ENCODE measurements at regions not wholly inside any gene's neighbourhood (a gene's known extent, or its start where the extent isn't known, plus 50 kb on each side); places are given as distances from the start of the nearest gene placed in this dataset.

- DNase-seq (ENCODE audit: low read depth in 2 of 2), result no peak
Measured at GRCh38 chr16:65641049-65641761, 519.3 kb upstream of the CDH11 start.

- DNase-seq (ENCODE audit: low read depth in 2 of 2), result no peak
Measured at GRCh38 chr16:65634833-65635232, 513.0 kb upstream of the CDH11 start.

GRCh38 chr16:65634291-65634690, 512.4 kb upstream of the CDH11 start:
- no peak for DNase-seq (ENCODE audit: low read depth in 2 of 2)

GRCh38 chr16:65624666-65625065, 502.8 kb upstream of the CDH11 start:
- DNase-seq (ENCODE audit: low read depth in 2 of 2), result no peak

- no peak for DNase-seq (ENCODE audit: low read depth in 2 of 2)
Measured at GRCh38 chr16:65624229-65624628, 502.4 kb upstream of the CDH11 start.

GRCh38 chr16:65622871-65623270, 501.0 kb upstream of the CDH11 start:
- no peak for DNase-seq (ENCODE audit: low read depth in 2 of 2)

- no peak for DNase-seq (ENCODE audit: low read depth in 2 of 2)
Measured at GRCh38 chr16:65622151-65622550, 500.3 kb upstream of the CDH11 start.

GRCh38 chr16:65621640-65622039, 499.8 kb upstream of the CDH11 start:
- DNase-seq (ENCODE audit: low read depth in 2 of 2), result no peak

- DNase-seq (ENCODE audit: low read depth in 2 of 2), result no peak
Measured at GRCh38 chr16:65619606-65620005, 497.7 kb upstream of the CDH11 start.

GRCh38 chr16:65618931-65619330, 497.1 kb upstream of the CDH11 start:
- DNase-seq (ENCODE audit: low read depth in 2 of 2), result no peak

GRCh38 chr16:65618333-65618732, 496.5 kb upstream of the CDH11 start:
- no peak for DNase-seq (ENCODE audit: low read depth in 2 of 2)

GRCh38 chr16:65617421-65617820, 495.6 kb upstream of the CDH11 start:
- DNase-seq (ENCODE audit: low read depth in 2 of 2), result no peak

GRCh38 chr16:65608455-65608854, 486.6 kb upstream of the CDH11 start:
- DNase-seq (ENCODE audit: low read depth in 2 of 2), result no peak

- DNase-seq (ENCODE audit: low read depth in 2 of 2), result no peak
Measured at GRCh38 chr16:65604771-65605170, 482.9 kb upstream of the CDH11 start.

- no peak for DNase-seq (ENCODE audit: low read depth in 2 of 2)
Measured at GRCh38 chr16:65601781-65602180, 479.9 kb upstream of the CDH11 start.

- no peak for DNase-seq (ENCODE audit: low read depth in 2 of 2)
Measured at GRCh38 chr16:65600629-65601028, 478.8 kb upstream of the CDH11 start.

GRCh38 chr16:65600046-65600445, 478.2 kb upstream of the CDH11 start:
- no peak for DNase-seq (ENCODE audit: low read depth in 2 of 2)

GRCh38 chr16:65598621-65599020, 476.8 kb upstream of the CDH11 start:
- DNase-seq (ENCODE audit: low read depth in 2 of 2), result no peak

- DNase-seq (ENCODE audit: low read depth in 2 of 2), result no peak
Measured at GRCh38 chr16:65583498-65583897, 461.6 kb upstream of the CDH11 start.

GRCh38 chr16:65579050-65579449, 457.2 kb upstream of the CDH11 start:
- DNase-seq (ENCODE audit: low read depth in 2 of 2), result no peak

GRCh38 chr16:65576631-65577030, 454.8 kb upstream of the CDH11 start:
- DNase-seq (ENCODE audit: low read depth in 2 of 2), result no peak

- DNase-seq (ENCODE audit: low read depth in 2 of 2), result no peak
Measured at GRCh38 chr16:65576139-65576538, 454.3 kb upstream of the CDH11 start.

GRCh38 chr16:65574326-65574966, 452.6 kb upstream of the CDH11 start:
- no peak for DNase-seq (ENCODE audit: low read depth in 2 of 2)

- no peak for DNase-seq (ENCODE audit: low read depth in 2 of 2)
Measured at GRCh38 chr16:65572156-65572555, 450.3 kb upstream of the CDH11 start.

Measured in stimulated activated CD8-positive, alpha-beta memory T cell treated with anti-CD3 and anti-CD28 coated beads, Interleukin-2, amount 100 ng/mL, for 1 hour (primary cell).